ENCODE measurements at regions not wholly inside any gene's neighbourhood (a gene's known extent, or its start where the extent isn't known, plus 50 kb on each side); places are given as distances from the start of the nearest gene placed in this dataset.

GRCh38 chr4:181618896-181619295 is 624.3 kb upstream of the TENM3 start:
- no peaks in the 10 kb centered on the region for H3K36me3 ChIP-seq (replicated peaks in 1 of 2; ENCODE audit: control insufficient read depth in 1 of 2, insufficient read depth in 2 of 2, low read length in 2 of 2)
- DNase-seq (ENCODE audit: low spot score) = no peak
- no peaks in the 10 kb centered on the region for H3K4me1 ChIP-seq (ENCODE audit: insufficient read depth, low read length)
- no peak for ATAC-seq
- H3K27ac ChIP-seq (ENCODE audit: extremely low read length, insufficient read depth, low read length) = no peak overlapping the region
- H3K9ac ChIP-seq (ENCODE audit: insufficient read depth, low read depth, low read length) = no peak overlapping the region
- no peaks in the 10 kb centered on the region for H3K9me3 ChIP-seq (ENCODE audit: low read length)
- H3K4me2 ChIP-seq (ENCODE audit: low read depth, low read length) = no peak overlapping the region
- in situ Hi-C loops (cut with HindIII; ENCODE audit: extremely low pct_ligation_motif_present, low pct_unique_long_range_greater_than_20kb) = no loop called here
- BruUV-seq (replicated peaks) = no TSS peak
- FAIRE-seq = no peak
- no peaks in the 10 kb centered on the region for H3K79me2 ChIP-seq (ENCODE audit: insufficient read depth, low read length)
- H3K27me3 ChIP-seq (ENCODE audit: control insufficient read depth in 1 of 2, insufficient read depth in 2 of 2, low read length in 2 of 2) = no peaks in the 10 kb centered on the region
- 56% methylated on average over 3 of the region's 5 CpGs for WGBS (ENCODE audit: low lambda C conversion rate)
- no peaks in the 10 kb centered on the region for H4K20me1 ChIP-seq (ENCODE audit: insufficient read depth, low read length)
- ChIA-PET CTCF (ENCODE audit: low intra/inter-chr PET ratio, low total read pairs) (no interaction called here), POLR2A (no interaction called here)
- TF ChIP-seq BCLAF1 (IDR thresholded peaks at IDR 0.05) = no peak
- TF ChIP-seq SMARCE1 (IDR thresholded peaks at IDR 0.05; ENCODE audit: borderline replicate concordance) = no peak
- TF ChIP-seq NR0B2 (CRISPR knock-in tag; IDR thresholded peaks at IDR 0.05) = no peak
- no peak for TF ChIP-seq TEAD2 (CRISPR knock-in tag; IDR thresholded peaks at IDR 0.05)
- TF ChIP-seq RARA (CRISPR knock-in tag; IDR thresholded peaks at IDR 0.05) = no peak
- no peak for TF ChIP-seq ZNF615 (CRISPR knock-in tag; IDR thresholded peaks at IDR 0.05; ENCODE audit: borderline replicate concordance)
- no peak for TF ChIP-seq MEF2D (CRISPR knock-in tag; IDR thresholded peaks at IDR 0.05)
- H3K4me3 ChIP-seq (replicated peaks in 1 of 3; ENCODE audit: insufficient read depth in 1 of 3, low read depth in 2 of 3, low read length in 3 of 3) = no peak overlapping the region
- no peak overlapping the region for H2AFZ ChIP-seq (ENCODE audit: low read length)
- intact Hi-C loops (cut with micrococcal nuclease; ENCODE audit: unreplicated experiment) = no loop called here

All from HepG2 (cell line).